ENCODE measurements at regions not wholly inside any gene's neighbourhood (a gene's known extent, or its start where the extent isn't known, plus 50 kb on each side); places are given as distances from the start of the nearest gene placed in this dataset.

DNA sequence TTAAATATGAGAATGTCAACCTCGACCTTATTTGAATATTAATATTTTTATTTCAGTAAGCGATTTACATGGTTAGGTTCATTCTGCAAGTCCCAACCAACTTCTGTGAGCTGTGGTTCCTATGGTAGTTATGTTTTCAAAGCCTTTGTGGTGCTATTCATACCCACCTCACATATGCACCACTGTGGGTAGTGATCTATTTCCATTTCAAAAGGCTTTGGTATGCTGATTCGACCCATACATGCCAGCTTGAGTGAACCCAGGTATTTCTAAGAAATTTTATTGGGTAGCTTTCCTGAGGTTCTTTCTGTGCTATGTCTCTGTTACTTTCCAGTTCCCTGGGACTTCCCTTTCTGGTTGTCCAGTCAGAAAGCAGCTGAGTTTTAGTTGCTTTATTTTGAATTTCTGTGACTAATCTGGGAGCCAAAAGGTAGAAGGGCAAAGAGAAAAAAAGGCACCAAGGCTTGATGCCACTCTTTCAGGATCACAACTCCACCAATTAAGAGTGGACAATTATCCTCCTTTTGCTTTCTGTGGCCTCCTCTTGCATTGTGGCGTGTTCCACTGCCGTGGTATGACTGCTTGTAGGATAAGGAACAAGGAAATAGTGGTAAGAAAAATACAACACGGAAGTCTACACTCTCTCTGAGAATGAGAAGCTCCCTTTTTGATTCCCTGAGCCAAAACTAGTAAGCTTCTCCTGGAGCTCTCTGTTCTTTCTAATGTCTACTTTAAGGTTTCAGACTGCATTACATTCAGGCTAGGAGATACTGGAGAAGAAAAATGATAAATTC lies 729.1 kb downstream of the NOVA1 start:
- no peaks in the 10 kb centered on the region for H3K36me3 ChIP-seq
- H3K4me3 ChIP-seq: no peak overlapping the region
- H3K27me3 ChIP-seq: no peaks in the 10 kb centered on the region
- no peak for TF ChIP-seq POLR2A (IDR thresholded peaks at IDR 0.05)
- TF ChIP-seq, protein P1, sequence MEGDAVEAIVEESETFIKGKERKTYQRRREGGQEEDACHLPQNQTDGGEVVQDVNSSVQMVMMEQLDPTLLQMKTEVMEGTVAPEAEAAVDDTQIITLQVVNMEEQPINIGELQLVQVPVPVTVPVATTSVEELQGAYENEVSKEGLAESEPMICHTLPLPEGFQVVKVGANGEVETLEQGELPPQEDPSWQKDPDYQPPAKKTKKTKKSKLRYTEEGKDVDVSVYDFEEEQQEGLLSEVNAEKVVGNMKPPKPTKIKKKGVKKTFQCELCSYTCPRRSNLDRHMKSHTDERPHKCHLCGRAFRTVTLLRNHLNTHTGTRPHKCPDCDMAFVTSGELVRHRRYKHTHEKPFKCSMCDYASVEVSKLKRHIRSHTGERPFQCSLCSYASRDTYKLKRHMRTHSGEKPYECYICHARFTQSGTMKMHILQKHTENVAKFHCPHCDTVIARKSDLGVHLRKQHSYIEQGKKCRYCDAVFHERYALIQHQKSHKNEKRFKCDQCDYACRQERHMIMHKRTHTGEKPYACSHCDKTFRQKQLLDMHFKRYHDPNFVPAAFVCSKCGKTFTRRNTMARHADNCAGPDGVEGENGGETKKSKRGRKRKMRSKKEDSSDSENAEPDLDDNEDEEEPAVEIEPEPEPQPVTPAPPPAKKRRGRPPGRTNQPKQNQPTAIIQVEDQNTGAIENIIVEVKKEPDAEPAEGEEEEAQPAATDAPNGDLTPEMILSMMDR (IDR thresholded peaks at IDR 0.05): no peak
- H3K27ac ChIP-seq: no peak overlapping the region
- no peaks in the 10 kb centered on the region for H3K9me3 ChIP-seq
- no peaks in the 10 kb centered on the region for H3K4me1 ChIP-seq
- no peak for DNase-seq
- intact Hi-C loops (cut with DNase I; ENCODE audit: low total_unique reads): no loop called here

DNA sequence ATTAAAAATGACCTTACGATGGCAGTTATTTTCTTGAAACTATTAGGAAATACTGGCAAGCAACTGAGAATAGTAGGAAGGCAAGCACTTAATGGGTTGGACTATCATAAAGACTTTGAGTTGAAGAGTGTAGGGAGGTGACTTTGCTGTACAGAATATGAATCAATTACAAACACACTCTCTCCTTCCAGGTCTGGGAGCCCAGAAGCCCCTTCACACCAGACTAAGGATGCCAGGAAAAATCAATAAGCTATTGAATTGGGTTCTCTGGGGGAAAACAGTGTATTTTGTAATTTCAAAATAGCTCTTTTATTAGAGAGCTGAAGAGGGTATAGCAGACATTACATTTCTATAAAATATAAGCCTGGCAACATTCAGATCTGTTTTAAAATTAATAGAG lies 736.4 kb downstream of the NOVA1 start:
- no peaks in the 10 kb centered on the region for H3K4me1 ChIP-seq
- no peaks in the 10 kb centered on the region for H3K36me3 ChIP-seq
- H3K27me3 ChIP-seq: no peaks in the 10 kb centered on the region
- no peak for DNase-seq
- intact Hi-C loops (cut with DNase I; ENCODE audit: low total_unique reads): no loop called here
- TF ChIP-seq, protein P1 (IDR thresholded peaks at IDR 0.05): no peak
- no peak for TF ChIP-seq POLR2A (IDR thresholded peaks at IDR 0.05)
- H3K27ac ChIP-seq: no peak overlapping the region
- no peaks in the 10 kb centered on the region for H3K9me3 ChIP-seq
- no peak overlapping the region for H3K4me3 ChIP-seq

DNA sequence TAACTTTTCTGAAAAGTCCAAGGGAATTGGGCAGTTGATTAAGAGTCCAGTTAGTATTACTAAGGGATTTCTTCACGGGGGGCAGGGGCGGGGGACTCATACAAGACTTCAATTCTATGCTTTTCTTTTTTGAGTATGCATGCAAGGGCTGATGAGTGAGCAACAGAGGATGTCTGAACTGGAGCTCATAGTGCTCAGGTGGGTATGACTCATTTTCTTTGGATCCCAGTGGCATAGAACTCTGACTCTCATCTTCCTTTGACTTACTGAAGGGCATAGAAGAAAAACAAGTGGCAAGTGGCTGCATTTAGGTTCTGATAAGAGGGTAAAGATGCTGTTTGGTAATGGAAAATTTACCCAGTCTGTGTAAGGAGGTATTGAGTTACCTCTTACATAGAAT lies 749.2 kb downstream of the NOVA1 start:
- Histone ChIP-seq H3K9me3 (no peaks in the 10 kb centered on the region), H3K27me3 (no peaks in the 10 kb centered on the region), H3K4me1 (no peaks in the 10 kb centered on the region), H3K27ac (no peak overlapping the region), H3K36me3 (no peaks in the 10 kb centered on the region), H3K4me3 (no peak overlapping the region)
- TF ChIP-seq, protein P1 (IDR thresholded peaks at IDR 0.05): no peak
- TF ChIP-seq POLR2A (IDR thresholded peaks at IDR 0.05): no peak
- intact Hi-C loops (cut with DNase I; ENCODE audit: low total_unique reads): no loop called here
- DNase-seq: no peak

DNA sequence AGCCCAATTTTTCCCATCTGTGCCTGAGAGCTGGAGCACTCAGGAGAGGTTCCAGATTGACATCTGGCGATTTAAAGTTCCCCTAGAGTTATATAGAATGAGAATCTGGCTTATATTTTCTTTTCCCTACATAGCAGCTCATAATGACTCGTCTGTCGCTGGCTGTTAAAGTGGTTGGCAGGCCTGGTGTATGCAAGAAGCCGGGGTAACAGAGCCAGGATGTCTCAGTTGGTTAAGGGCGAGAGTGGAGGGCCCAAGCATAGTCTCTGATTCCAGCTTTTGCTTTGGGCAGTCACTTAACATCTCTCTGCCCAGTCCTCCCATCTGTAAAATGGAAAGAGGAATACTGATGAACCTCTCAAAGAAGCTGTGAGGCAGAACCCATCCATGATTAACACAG lies 751.6 kb downstream of the NOVA1 start:
- TF ChIP-seq POLR2A (IDR thresholded peaks at IDR 0.05): no peak
- TF ChIP-seq, protein P1 (IDR thresholded peaks at IDR 0.05): no peak
- DNase-seq: no peak
- H3K4me1 ChIP-seq: no peaks in the 10 kb centered on the region
- H3K27ac ChIP-seq: no peak overlapping the region
- no peaks in the 10 kb centered on the region for H3K27me3 ChIP-seq
- no peaks in the 10 kb centered on the region for H3K9me3 ChIP-seq
- intact Hi-C loops (cut with DNase I; ENCODE audit: low total_unique reads): no loop called here
- H3K36me3 ChIP-seq: no peaks in the 10 kb centered on the region
- no peak overlapping the region for H3K4me3 ChIP-seq

DNA sequence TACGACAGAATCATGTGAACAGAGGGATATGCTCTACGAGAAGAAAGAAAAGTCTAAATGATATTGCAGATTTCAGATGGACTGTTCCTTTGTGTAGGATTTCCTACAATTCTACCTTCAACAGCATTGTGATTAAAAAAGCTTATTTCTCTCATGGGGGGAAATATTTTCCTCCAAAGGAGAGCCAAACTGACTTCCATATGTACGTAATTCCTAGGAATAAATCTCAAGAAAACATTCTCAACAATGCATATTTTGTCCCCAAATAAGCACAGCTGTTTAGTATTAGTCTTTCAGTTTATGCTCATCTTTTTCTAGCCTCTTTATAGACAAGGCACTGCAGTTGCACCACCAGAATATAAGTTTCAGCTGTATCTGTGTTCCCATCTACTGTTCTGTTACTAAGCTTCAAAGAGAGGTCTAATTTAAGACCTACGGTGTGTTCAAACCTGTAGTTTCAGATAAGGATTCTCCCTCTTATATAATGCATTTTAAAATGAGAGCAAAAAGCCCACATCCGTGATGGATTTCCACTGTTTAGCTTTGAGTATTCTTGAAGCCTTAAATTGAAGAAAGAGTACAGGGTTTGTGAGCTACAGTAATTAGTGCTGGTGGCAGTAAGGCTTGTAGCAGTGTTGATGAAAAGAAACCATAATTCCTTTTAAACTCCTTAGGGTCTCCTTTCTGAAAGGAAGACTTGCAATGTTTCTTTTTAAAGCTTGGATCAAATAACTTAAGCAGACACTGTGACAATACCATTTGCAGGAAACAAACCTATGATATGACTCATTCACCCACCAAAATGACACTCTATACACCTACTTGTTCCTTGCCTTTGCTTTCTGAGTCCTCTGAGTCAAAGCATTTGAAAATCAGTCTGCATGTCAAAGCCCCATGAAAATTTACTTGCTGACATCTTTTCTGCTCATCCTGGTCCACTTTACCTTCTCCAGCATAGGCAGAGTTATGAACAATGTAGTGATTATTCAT lies 754.1 kb downstream of the NOVA1 start:
- TF ChIP-seq, protein P1 (IDR thresholded peaks at IDR 0.05): no peak
- no peak for TF ChIP-seq POLR2A (IDR thresholded peaks at IDR 0.05)
- H3K27ac ChIP-seq: no peak overlapping the region

More for the DNA sequence above, 754.1 kb downstream of the NOVA1 start:
- Histone ChIP-seq H3K4me3 (no peak overlapping the region), H3K36me3 (no peaks in the 10 kb centered on the region), H3K9me3 (no peaks in the 10 kb centered on the region), H3K4me1 (no peaks in the 10 kb centered on the region), H3K27me3 (no peaks in the 10 kb centered on the region)
- no peak for DNase-seq
- intact Hi-C loops (cut with DNase I; ENCODE audit: low total_unique reads): no loop called here
